ENCODE measurements at regions not wholly inside any gene's neighbourhood (a gene's known extent, or its start where the extent isn't known, plus 50 kb on each side); places are given as distances from the start of the nearest gene placed in this dataset.
"Not testable (repeated sequence)": the region's sequence is repeated elsewhere in the genome, so short reads cannot be mapped to it uniquely, and the experiment has no call there.

- not testable (repeated sequence) for TF ChIP-seq POLR2A (IDR thresholded peaks at IDR 0.05; ENCODE audit: control extremely low read depth in 1 of 2, low read depth in 2 of 2, low read length in 2 of 2); POLR2AphosphoS5 (IDR thresholded peaks at IDR 0.05; ENCODE audit: low read depth, low read length); EGR1 (IDR thresholded peaks at IDR 0.05; ENCODE audit: borderline replicate concordance, low read depth, low read length); EP300 (IDR thresholded peaks at IDR 0.05; ENCODE audit: borderline replicate concordance in 1 of 2, low read depth in 2 of 2, low read length in 2 of 2); JUN (IDR thresholded peaks at IDR 0.05; ENCODE audit: low read depth, low read length)
- TF ChIP-seq CTCF (IDR thresholded peaks at IDR 0.05; ENCODE audit: control extremely low read depth in 1 of 3, insufficient read depth in 1 of 3, low read depth in 1 of 3, low read length in 3 of 3) (peak; percentile 70 to 90 (median 76)), MAX (IDR thresholded peaks at IDR 0.05) (peak; percentile 51)
These were observed 303.9 kb downstream of the CCDC74A start for GRCh38 chr2:131831450-131832208.
